ENCODE measurements at regions not wholly inside any gene's neighbourhood (a gene's known extent, or its start where the extent isn't known, plus 50 kb on each side); places are given as distances from the start of the nearest gene placed in this dataset.

- Histone ChIP-seq H3K27ac (ENCODE audit: low read length) (no peak overlapping the region), H3K9ac (ENCODE audit: low read depth, low read length) (no peak overlapping the region), H3K4me1 (ENCODE audit: insufficient read depth, low read length) (no peaks in the 10 kb centered on the region), H3K79me2 (ENCODE audit: insufficient read depth, low read length) (no peaks in the 10 kb centered on the region), H3K9me3 (ENCODE audit: insufficient read depth, low read length, severe bottlenecking) (no peaks in the 10 kb centered on the region), H3K27me3 (ENCODE audit: insufficient read depth, low read length, poor library complexity) (peaks cover 7% of the 10 kb centered on the region), H4K20me1 (ENCODE audit: insufficient read depth, low read length) (no peaks in the 10 kb centered on the region), H2AFZ (ENCODE audit: low read depth, low read length) (no peak overlapping the region), H3K4me2 (ENCODE audit: insufficient read depth, low read length) (no peak overlapping the region), H3K36me3 (ENCODE audit: insufficient read depth, low read length) (no peaks in the 10 kb centered on the region), H3K4me3 (ENCODE audit: low read depth in 1 of 2, low read length in 2 of 2) (no peak overlapping the region)
- ATAC-seq (ENCODE audit: insufficient read depth, low read depth) = no peak
- TF ChIP-seq EZH2 (IDR thresholded peaks at IDR 0.05; ENCODE audit: borderline replicate concordance, low read depth, low read length, severe bottlenecking) (no peak), CTCF (IDR thresholded peaks at IDR 0.05; ENCODE audit: borderline replicate concordance, extremely low read depth, low read length, poor library complexity, severe bottlenecking) (no peak)
- DNase-seq = no peak
Measured at GRCh38 chr2:217228732-217229131, 368.9 kb upstream of the TNP1 start.

GRCh38 chr2:217227794-217228193, 367.9 kb upstream of the TNP1 start:
- ATAC-seq (ENCODE audit: insufficient read depth, low read depth) = no peak
- Histone ChIP-seq H3K27me3 (ENCODE audit: insufficient read depth, low read length, poor library complexity) (peaks cover 7% of the 10 kb centered on the region), H4K20me1 (ENCODE audit: insufficient read depth, low read length) (no peaks in the 10 kb centered on the region), H3K36me3 (ENCODE audit: insufficient read depth, low read length) (no peaks in the 10 kb centered on the region), H2AFZ (ENCODE audit: low read depth, low read length) (no peak overlapping the region), H3K4me3 (ENCODE audit: low read depth in 1 of 2, low read length in 2 of 2) (no peak overlapping the region), H3K9me3 (ENCODE audit: insufficient read depth, low read length, severe bottlenecking) (no peaks in the 10 kb centered on the region), H3K9ac (ENCODE audit: low read depth, low read length) (no peak overlapping the region), H3K79me2 (ENCODE audit: insufficient read depth, low read length) (no peaks in the 10 kb centered on the region), H3K27ac (ENCODE audit: low read length) (no peak overlapping the region), H3K4me1 (ENCODE audit: insufficient read depth, low read length) (no peaks in the 10 kb centered on the region), H3K4me2 (ENCODE audit: insufficient read depth, low read length) (no peak overlapping the region)
- no peak for DNase-seq
- TF ChIP-seq CTCF (IDR thresholded peaks at IDR 0.05; ENCODE audit: borderline replicate concordance, extremely low read depth, low read length, poor library complexity, severe bottlenecking) = no peak
- no peak for TF ChIP-seq EZH2 (IDR thresholded peaks at IDR 0.05; ENCODE audit: borderline replicate concordance, low read depth, low read length, severe bottlenecking)

- Histone ChIP-seq H3K79me2 (ENCODE audit: insufficient read depth, low read length) (no peaks in the 10 kb centered on the region), H3K4me3 (ENCODE audit: low read depth in 1 of 2, low read length in 2 of 2) (no peak overlapping the region), H4K20me1 (ENCODE audit: insufficient read depth, low read length) (no peaks in the 10 kb centered on the region), H3K36me3 (ENCODE audit: insufficient read depth, low read length) (no peaks in the 10 kb centered on the region), H3K4me1 (ENCODE audit: insufficient read depth, low read length) (no peaks in the 10 kb centered on the region), H3K27ac (ENCODE audit: low read length) (no peak overlapping the region), H3K9me3 (ENCODE audit: insufficient read depth, low read length, severe bottlenecking) (no peaks in the 10 kb centered on the region), H3K4me2 (ENCODE audit: insufficient read depth, low read length) (no peak overlapping the region), H3K9ac (ENCODE audit: low read depth, low read length) (no peak overlapping the region), H3K27me3 (ENCODE audit: insufficient read depth, low read length, poor library complexity) (peaks cover 2% of the 10 kb centered on the region), H2AFZ (ENCODE audit: low read depth, low read length) (no peak overlapping the region)
- no peak for ATAC-seq (ENCODE audit: insufficient read depth, low read depth)
- TF ChIP-seq EZH2 (IDR thresholded peaks at IDR 0.05; ENCODE audit: borderline replicate concordance, low read depth, low read length, severe bottlenecking) (no peak), CTCF (IDR thresholded peaks at IDR 0.05; ENCODE audit: borderline replicate concordance, extremely low read depth, low read length, poor library complexity, severe bottlenecking) (no peak)
- DNase-seq = no peak
Measured at GRCh38 chr2:217225596-217225995, 365.7 kb upstream of the TNP1 start.
